Bone marrow (tissue), 2 donors: ENCODE measurements at regions not wholly inside any gene's neighbourhood (a gene's known extent, or its start where the extent isn't known, plus 50 kb on each side); places are given as distances from the start of the nearest gene placed in this dataset.
"Not testable (repeated sequence)": the region's sequence is repeated elsewhere in the genome, so short reads cannot be mapped to it uniquely, and the experiment has no call there.

Source experiments
- DNase-seq, 2 donors: peaks; one replicate each; lab custom pipeline; 2025; lab: John Stamatoyannopoulos, UW

- no peak for DNase-seq
Measured at GRCh38 chr12:102728506-102729242, 188.4 kb downstream of the PAH start.

DNA sequence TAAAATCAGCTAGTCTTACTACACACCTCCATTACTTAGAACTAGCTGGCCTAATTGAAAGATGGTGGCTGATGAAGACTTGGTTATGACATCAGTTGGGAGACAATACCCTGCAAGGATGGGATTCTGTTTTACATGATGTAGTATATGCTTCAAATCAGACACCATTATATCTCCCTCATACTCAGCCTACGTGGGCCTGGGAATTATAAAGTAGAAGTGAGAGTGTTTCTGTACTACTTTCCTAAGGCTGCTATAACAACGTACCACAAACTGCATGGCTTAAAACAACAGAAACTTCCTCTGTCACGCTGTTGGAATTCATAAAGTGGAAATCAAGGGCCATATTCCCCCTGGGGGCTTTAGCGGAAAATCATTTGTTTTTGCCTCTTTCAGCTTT is 190.4 kb downstream of the PAH start:
- DNase-seq: no peak

GRCh38 chr12:102722147-102722546 is 194.9 kb downstream of the PAH start:
- DNase-seq: no peak

DNA sequence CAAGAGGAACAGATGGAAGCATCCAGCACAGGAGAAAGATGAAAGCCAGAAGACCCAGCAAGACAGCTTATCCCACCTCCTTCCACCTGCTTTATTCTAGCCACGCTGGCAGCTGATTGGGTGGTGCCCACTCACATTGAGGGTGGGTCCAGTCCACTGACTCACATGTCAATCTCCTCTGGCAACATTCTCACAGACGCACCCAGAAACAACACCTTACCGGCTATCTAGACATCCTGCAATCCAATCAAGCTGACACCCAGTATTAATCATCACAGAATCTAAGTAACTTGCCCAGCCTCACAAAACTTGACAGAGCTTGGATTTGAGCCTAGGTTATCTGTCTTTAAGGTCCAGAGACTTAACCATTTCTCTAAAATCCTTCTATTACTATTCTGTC is 208.9 kb downstream of the PAH start:
- no peak for DNase-seq

- peak; percentile 0 to 31 for DNase-seq
Measured at GRCh38 chr12:102702447-102703114, 214.5 kb downstream of the PAH start.

DNA sequence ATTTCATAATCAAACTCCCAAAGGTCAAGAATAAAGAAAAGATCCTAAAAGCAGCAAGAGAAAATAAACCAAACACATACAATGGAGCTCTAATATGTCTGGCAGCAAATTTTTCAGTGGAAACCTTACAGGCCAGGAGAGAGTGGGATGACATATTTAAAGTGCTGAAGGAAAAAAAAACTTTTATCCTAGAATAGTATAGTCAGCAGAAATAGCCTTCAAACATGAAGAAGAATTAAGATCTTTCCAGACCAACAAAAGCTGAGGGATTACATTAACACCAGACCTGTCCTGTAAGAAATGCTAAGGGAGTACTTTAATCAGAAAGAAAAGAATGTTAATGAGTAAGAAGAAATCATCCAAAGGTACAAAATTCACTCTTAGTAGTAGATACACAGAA is 215.7 kb upstream of the IGF1 start:
- no peak for DNase-seq

- DNase-seq: no peak
Measured at GRCh38 chr12:102694903-102695302, 214.5 kb upstream of the IGF1 start.

GRCh38 chr12:102691773-102692555 is 211.6 kb upstream of the IGF1 start:
- DNase-seq: no peak

DNA sequence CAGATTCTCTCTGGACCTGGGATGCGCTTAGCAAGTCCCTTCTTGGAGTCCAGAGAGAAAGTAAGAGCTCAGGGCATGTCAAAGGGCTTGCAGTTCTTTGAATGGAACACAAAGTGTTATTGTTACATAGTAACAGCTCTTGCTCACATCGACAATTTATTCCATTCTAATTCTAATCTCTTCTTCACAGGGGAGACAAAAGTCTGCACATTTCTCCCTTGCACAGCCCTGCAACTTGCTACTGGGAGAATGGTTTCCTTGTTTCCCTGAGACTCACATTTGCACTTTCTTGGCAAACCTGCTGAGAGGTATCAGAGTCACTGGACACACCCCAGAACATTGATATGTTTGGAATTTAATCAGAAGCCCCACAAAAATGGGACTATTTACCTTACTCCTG is 209.9 kb upstream of the IGF1 start:
- no peak for DNase-seq

DNA sequence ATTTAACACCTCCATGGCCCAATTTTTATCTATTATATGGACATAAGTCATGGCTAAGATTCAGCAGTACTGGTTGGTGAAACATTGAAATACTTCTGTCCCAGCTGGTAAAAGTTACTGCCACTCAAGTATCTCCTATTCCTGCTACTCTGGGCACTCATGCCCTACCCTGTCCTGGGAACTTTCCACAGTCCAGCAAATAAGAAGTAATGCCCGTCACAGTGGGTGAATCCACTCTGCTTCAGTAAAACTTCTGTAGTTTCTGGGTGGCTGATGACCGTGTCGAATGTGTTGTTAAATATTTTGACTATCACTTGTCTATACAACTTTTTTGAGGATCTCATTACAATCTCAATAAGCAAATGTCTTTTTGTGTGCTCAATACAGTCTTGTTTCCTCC is 209.3 kb upstream of the IGF1 start:
- no peak for DNase-seq

GRCh38 chr12:102687523-102687922 is 207.2 kb upstream of the IGF1 start:
- DNase-seq: no peak

GRCh38 chr12:102685841-102686240 is 205.5 kb upstream of the IGF1 start:
- DNase-seq: no peak

GRCh38 chr12:102685172-102685571 is 204.8 kb upstream of the IGF1 start:
- no peak for DNase-seq

- no peak for DNase-seq
Measured at GRCh38 chr12:102682366-102683289, 202.3 kb upstream of the IGF1 start.

DNA sequence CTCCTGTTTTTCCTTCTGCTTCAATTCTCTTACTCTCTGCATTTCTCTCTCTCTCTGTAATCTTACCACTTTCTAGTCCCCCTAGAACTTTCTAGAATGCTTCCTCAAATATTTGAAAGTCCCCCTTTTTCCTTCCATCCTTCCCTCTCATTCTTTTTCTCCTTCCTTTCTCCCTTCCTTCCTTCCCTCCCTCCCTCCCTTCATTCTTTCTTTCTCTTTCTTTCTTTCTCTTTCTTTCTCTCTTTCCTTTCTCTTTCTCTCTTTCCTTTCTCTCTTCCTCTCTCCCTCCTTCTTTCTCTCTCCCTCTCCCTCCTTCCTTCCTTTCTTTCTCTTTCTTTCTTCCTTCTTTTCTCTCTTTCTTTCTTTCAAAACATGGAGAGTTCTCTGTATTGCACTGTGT is 201.4 kb upstream of the IGF1 start:
- DNase-seq: no peak

- no peak for DNase-seq
Measured at GRCh38 chr12:102681309-102681708, 200.9 kb upstream of the IGF1 start.

GRCh38 chr12:102680304-102680703 is 199.9 kb upstream of the IGF1 start:
- DNase-seq: no peak

DNA sequence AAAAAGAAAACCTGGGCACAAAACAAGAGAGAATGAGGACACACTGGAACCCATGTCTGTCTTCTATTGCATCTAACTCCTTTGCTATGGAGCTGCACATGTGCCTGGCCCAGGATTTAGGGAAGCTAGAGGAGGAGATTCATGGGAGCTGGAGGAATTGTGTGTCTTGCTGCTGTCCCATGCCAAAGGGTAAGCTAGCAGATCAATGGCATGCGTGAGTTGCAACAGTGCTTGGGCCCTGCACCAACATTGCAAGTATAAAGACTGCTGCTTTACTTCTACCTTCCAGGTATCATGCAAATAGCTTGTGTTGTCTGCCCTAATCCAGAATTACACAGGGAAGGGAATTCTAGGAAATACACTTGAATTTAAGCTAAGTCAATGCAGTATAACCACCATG is 196.4 kb upstream of the IGF1 start:
- DNase-seq: no peak

DNA sequence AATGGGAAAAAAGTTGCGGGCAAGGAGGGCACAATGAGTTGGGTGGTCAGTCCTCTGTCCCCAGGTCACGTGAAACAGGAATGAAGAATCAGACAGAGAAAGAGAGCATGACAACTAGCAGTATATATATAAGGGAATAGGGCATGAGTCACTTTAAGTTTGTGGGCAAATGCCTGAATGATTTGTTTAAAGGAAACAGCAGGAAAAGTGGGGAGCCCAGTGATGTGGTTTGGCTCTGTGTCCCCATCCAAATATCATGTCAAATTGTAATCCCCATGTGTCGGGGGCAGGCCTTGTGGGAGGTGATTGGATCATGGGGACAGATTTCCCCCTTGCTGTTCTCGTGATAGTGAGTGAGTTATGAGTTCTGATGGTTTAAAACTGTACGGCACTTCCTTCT is 195.3 kb upstream of the IGF1 start:
- no peak for DNase-seq

DNA sequence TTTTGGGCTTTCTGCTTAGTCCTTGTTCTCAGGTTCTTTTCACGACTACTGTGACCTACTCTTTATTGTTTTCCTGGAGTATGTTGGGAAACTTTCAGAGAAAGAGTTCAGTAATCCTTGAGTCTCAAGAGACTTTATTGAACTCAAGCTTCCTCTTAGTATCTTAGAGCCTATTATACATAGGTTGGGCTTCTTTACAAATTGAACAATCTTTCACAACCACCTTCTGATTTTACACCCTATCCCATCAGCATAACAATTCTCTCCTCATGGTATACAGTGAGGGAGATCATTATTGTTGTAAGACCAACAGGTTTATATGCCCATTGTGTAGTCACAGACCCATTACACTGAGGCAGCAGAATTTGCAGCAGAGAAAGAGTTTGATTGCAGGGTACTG is 193.2 kb upstream of the IGF1 start:
- DNase-seq: no peak

- not testable (repeated sequence) for DNase-seq
Measured at GRCh38 chr12:102672212-102672611, 191.8 kb upstream of the IGF1 start.

DNA sequence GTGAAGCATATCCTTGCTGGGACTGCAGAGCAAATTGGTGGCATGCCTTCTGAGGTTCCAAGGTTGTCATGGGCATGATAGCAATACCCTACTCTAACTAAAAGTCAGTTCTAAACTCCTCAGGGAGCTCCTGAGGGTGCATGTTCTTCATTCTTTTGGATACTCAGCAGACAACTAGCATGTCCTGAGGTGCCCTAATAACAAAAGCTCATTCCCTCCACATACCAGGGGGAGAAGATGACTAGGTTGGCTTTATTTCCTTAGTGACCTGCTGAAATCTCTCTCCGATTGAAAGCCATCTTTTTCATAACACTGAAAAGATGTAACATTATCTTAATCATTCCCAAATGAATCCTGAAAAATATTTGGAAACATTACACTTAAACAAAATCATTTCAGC is 188.7 kb upstream of the IGF1 start:
- DNase-seq: no peak
